ENCODE measurements at regions not wholly inside any gene's neighbourhood (a gene's known extent, or its start where the extent isn't known, plus 50 kb on each side); places are given as distances from the start of the nearest gene placed in this dataset.

DNA sequence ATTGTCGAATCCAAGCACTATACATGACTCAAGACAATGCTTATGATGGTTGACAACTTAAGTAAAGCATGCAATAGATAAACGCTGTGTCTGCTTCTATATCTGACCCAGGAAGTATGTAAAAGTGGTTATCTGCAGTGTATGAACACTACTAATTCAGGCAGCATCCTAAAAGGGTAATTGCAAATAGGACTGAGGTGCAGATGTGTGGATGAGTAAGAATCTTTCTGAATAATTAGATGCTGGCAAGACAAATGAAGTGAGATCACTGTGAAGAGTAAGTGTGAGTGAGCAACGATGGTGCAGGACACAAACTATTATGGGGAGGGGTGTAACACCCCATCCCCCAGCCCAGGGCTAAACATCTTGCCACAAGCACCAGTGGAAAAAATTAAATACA lies 195.7 kb upstream of the CHRNA7 start:
- Histone ChIP-seq H3K9me3 (ENCODE audit: low read length) (no peaks in the 10 kb centered on the region), H3K4me1 (ENCODE audit: insufficient read depth, low read length) (no peaks in the 10 kb centered on the region), H3K79me2 (ENCODE audit: low read length) (no peaks in the 10 kb centered on the region), H3K9me2 (replicated peaks; ENCODE audit: low read length) (no peaks in the 10 kb centered on the region), H2AFZ (ENCODE audit: low read length) (no peak overlapping the region), H3F3A (ENCODE audit: low read length, unreplicated experiment) (no peaks in the 10 kb centered on the region), H3K4me2 (ENCODE audit: low read length) (no peak overlapping the region), H3K4me3 (ENCODE audit: low read length) (no peak overlapping the region), H3K9ac (ENCODE audit: low read length) (no peak overlapping the region), H3K27me3 (ENCODE audit: low read length) (no peaks in the 10 kb centered on the region; the same call in 1 of the 2 replicates), H3K27ac (ENCODE audit: low read length) (no peak overlapping the region), H4K20me1 (ENCODE audit: low read length) (no peaks in the 10 kb centered on the region), H3K36me3 (ENCODE audit: low read depth, low read length) (no peaks in the 10 kb centered on the region)
- POLR2A ChIA-PET (ENCODE audit: unreplicated experiment): no interaction called here
- CTCF ChIA-PET: no interaction called here
- DNase-seq (no peak), ATAC-seq (no peak)
- intact Hi-C loops (cut with micrococcal nuclease): no loop called here
- TF ChIP-seq EZH2phosphoT487 (IDR thresholded peaks at IDR 0.05; ENCODE audit: borderline replicate concordance, low read length): no peak
- TF ChIP-seq, protein P1, sequence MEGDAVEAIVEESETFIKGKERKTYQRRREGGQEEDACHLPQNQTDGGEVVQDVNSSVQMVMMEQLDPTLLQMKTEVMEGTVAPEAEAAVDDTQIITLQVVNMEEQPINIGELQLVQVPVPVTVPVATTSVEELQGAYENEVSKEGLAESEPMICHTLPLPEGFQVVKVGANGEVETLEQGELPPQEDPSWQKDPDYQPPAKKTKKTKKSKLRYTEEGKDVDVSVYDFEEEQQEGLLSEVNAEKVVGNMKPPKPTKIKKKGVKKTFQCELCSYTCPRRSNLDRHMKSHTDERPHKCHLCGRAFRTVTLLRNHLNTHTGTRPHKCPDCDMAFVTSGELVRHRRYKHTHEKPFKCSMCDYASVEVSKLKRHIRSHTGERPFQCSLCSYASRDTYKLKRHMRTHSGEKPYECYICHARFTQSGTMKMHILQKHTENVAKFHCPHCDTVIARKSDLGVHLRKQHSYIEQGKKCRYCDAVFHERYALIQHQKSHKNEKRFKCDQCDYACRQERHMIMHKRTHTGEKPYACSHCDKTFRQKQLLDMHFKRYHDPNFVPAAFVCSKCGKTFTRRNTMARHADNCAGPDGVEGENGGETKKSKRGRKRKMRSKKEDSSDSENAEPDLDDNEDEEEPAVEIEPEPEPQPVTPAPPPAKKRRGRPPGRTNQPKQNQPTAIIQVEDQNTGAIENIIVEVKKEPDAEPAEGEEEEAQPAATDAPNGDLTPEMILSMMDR (conservative IDR thresholded peaks at IDR 0.05; ENCODE audit: low read depth, low read length): no peak
- TF ChIP-seq EZH2 (IDR thresholded peaks at IDR 0.05; ENCODE audit: low read length, unreplicated experiment): no peak
- BruUV-seq (replicated peaks): no TSS peak

DNA sequence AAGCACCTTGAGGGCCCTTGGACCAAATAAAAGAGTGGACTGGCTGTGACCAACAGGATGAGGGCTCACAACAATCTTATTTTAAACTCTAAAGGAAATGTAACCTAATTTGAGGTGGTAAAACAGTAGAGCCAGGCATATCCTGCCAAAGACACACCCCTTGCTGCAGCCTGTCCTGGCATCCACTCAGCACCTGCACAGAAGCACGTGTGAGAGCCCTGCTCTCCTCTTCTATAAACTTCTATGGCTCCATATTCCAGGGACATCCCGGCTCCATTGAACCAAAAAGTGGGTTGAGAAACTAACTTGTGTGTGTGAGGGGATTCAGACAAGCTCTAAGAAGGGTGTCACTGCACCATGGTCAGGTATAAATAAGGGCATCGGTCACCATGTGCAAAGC lies 190.9 kb upstream of the CHRNA7 start:
- H3K9me3 ChIP-seq (ENCODE audit: low read length): no peaks in the 10 kb centered on the region
- TF ChIP-seq EZH2 (IDR thresholded peaks at IDR 0.05; ENCODE audit: low read length, unreplicated experiment) (no peak), EZH2phosphoT487 (IDR thresholded peaks at IDR 0.05; ENCODE audit: borderline replicate concordance, low read length) (no peak)
- TF ChIP-seq, protein P1 (conservative IDR thresholded peaks at IDR 0.05; ENCODE audit: low read depth, low read length): no peak
- ATAC-seq (no peak), DNase-seq (no peak)
- H3K9ac ChIP-seq (ENCODE audit: low read length): no peak overlapping the region
- H3K79me2 ChIP-seq (ENCODE audit: low read length): no peaks in the 10 kb centered on the region
- no peaks in the 10 kb centered on the region for H3K9me2 ChIP-seq (replicated peaks; ENCODE audit: low read length)
- H4K20me1 ChIP-seq (ENCODE audit: low read length): no peaks in the 10 kb centered on the region
- no peak overlapping the region for H3K27ac ChIP-seq (ENCODE audit: low read length)
- H3K4me2 ChIP-seq (ENCODE audit: low read length): no peak overlapping the region
- no peak overlapping the region for H2AFZ ChIP-seq (ENCODE audit: low read length)
- no peaks in the 10 kb centered on the region for H3K36me3 ChIP-seq (ENCODE audit: low read depth, low read length)
- H3K27me3 ChIP-seq (ENCODE audit: low read length): no peaks in the 10 kb centered on the region; the same call in 1 of the 2 replicates
- ChIA-PET CTCF (no interaction called here), POLR2A (ENCODE audit: unreplicated experiment) (no interaction called here)
- intact Hi-C loops (cut with micrococcal nuclease): no loop called here
- H3K4me1 ChIP-seq (ENCODE audit: insufficient read depth, low read length): peaks cover 8% of the 10 kb centered on the region; the same call in 1 of the 2 replicates
- no peaks in the 10 kb centered on the region for H3F3A ChIP-seq (ENCODE audit: low read length, unreplicated experiment)
- no peak overlapping the region for H3K4me3 ChIP-seq (ENCODE audit: low read length)
- BruUV-seq (replicated peaks): no TSS peak

DNA sequence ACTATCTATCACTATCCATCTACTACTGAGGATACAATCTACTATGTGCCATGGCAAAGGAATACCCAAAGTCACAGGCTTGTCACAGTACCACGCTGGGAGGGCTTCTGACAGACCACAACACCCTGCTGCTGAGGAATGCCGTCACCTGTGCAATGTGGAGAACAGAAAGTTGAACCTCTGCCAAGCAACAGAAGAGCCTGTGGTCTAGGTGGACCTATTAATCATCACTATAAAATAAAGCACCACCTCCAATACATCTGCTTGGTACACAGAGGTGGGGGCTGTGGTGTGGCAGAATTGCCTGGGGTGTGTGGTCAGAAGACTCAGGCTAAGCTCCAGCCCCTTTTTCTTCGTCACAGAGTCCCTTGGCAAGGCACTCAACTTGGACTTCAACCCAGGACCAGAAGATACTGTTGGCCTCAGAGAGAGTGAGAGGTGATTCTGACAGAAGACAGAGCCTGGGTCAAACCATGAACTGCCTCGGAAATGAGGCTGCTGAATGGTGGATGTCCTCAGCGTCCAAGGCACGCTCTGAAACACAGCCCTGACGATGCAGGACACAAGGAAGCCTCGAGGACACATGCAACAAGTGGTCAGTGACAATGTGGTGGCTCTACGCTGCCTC lies 189.4 kb upstream of the CHRNA7 start:
- POLR2A ChIA-PET (ENCODE audit: unreplicated experiment): no interaction called here

More for the DNA sequence above, 189.4 kb upstream of the CHRNA7 start:
- Histone ChIP-seq H3K9me2 (replicated peaks; ENCODE audit: low read length) (no peaks in the 10 kb centered on the region), H3K36me3 (ENCODE audit: low read depth, low read length) (no peaks in the 10 kb centered on the region), H3K9me3 (ENCODE audit: low read length) (no peaks in the 10 kb centered on the region), H2AFZ (ENCODE audit: low read length) (no peak overlapping the region), H3K27ac (ENCODE audit: low read length) (no peak overlapping the region), H3K9ac (ENCODE audit: low read length) (no peak overlapping the region), H3K4me3 (ENCODE audit: low read length) (no peak overlapping the region), H3K4me1 (ENCODE audit: insufficient read depth, low read length) (peaks cover 8% of the 10 kb centered on the region; the same call in 1 of the 2 replicates), H4K20me1 (ENCODE audit: low read length) (no peaks in the 10 kb centered on the region), H3F3A (ENCODE audit: low read length, unreplicated experiment) (no peaks in the 10 kb centered on the region), H3K27me3 (ENCODE audit: low read length) (peaks cover 7% of the 10 kb centered on the region), H3K79me2 (ENCODE audit: low read length) (no peaks in the 10 kb centered on the region), H3K4me2 (ENCODE audit: low read length) (peak overlapping the region; percentile 29)
- no TSS peak for BruUV-seq (replicated peaks)
- CTCF ChIA-PET: no interaction called here
- TF ChIP-seq EZH2 (IDR thresholded peaks at IDR 0.05; ENCODE audit: low read length, unreplicated experiment) (no peak), EZH2phosphoT487 (IDR thresholded peaks at IDR 0.05; ENCODE audit: borderline replicate concordance, low read length) (no peak)
- TF ChIP-seq, protein P1 (conservative IDR thresholded peaks at IDR 0.05; ENCODE audit: low read depth, low read length): no peak
- intact Hi-C loops (cut with micrococcal nuclease): no loop called here
- peak; percentile 75 for DNase-seq
- no peak for ATAC-seq

All from PC-3 (cell line).